ENCODE measurements at regions not wholly inside any gene's neighbourhood (a gene's known extent, or its start where the extent isn't known, plus 50 kb on each side); places are given as distances from the start of the nearest gene placed in this dataset.

DNA sequence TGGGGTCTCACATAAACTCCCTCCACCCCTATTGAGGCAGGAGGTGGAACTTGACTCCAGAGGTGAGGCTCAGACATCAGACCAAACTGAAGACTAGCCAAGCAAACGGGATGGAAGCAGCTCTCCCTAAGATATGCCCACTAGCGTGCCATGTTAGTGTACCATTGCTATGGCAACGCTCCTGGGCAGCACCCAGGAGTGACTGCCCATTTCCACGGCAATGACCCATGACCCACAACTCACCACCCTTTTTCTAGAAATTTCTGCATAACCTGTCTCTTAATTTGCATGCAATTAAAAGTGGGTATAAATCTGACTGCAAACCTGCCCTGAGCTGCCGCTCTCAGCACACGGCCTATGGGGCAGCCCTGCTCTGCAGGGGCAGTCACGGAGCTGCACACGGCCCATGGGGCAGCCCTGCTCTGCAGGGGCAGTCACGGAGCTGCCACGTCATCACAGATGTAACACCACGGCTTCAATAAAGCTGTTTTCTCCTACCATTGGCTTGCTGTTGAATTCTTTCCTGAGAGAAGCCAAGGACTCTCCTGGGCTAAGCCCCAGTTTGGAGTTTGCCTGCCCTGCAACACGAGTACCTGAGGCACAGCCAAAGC, 164.3 kb downstream of the RBFOX3 start:
- TF ChIP-seq, protein P1, sequence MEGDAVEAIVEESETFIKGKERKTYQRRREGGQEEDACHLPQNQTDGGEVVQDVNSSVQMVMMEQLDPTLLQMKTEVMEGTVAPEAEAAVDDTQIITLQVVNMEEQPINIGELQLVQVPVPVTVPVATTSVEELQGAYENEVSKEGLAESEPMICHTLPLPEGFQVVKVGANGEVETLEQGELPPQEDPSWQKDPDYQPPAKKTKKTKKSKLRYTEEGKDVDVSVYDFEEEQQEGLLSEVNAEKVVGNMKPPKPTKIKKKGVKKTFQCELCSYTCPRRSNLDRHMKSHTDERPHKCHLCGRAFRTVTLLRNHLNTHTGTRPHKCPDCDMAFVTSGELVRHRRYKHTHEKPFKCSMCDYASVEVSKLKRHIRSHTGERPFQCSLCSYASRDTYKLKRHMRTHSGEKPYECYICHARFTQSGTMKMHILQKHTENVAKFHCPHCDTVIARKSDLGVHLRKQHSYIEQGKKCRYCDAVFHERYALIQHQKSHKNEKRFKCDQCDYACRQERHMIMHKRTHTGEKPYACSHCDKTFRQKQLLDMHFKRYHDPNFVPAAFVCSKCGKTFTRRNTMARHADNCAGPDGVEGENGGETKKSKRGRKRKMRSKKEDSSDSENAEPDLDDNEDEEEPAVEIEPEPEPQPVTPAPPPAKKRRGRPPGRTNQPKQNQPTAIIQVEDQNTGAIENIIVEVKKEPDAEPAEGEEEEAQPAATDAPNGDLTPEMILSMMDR (IDR thresholded peaks at IDR 0.05), result no peak
- no peak for TF ChIP-seq EP300 (IDR thresholded peaks at IDR 0.05)
- no peak for TF ChIP-seq POLR2A (IDR thresholded peaks at IDR 0.05)
- TF ChIP-seq POLR2AphosphoS5 (IDR thresholded peaks at IDR 0.05), result no peak
